ENCODE measurements at regions not wholly inside any gene's neighbourhood (a gene's known extent, or its start where the extent isn't known, plus 50 kb on each side); places are given as distances from the start of the nearest gene placed in this dataset.
"Not testable (repeated sequence)": the region's sequence is repeated elsewhere in the genome, so short reads cannot be mapped to it uniquely, and the experiment has no call there.

DNA sequence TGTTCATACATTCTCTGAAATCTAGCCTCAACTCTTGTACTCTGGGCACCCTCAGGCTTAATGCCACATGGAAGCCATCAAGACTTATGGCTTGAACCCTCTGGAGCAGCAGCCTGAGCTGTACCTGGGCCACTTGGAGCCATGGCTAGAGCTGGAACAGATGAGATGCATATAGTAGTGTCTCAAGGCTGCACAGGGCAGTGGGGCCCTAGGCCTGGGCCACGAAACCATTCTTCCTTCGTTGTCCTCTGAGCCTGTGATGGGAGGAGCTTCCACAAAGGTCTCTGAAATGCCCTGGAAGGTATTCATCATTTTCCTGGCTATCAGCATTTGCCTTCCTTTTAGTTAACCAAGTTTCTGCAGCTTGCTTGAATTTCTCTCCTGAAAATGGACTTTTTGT, 1427.2 kb upstream of the PCDH10 start:
- H3K79me2 ChIP-seq (replicated peaks; ENCODE audit: insufficient read depth, low read length), result no peaks in the 10 kb centered on the region
- no peak overlapping the region for H3K4me3 ChIP-seq (ENCODE audit: low read length)
- TF ChIP-seq EP300 (conservative IDR thresholded peaks at IDR 0.05; ENCODE audit: poor library complexity, severe bottlenecking), result no peak
- TF ChIP-seq TAF1 (IDR thresholded peaks at IDR 0.05; ENCODE audit: low read depth), result no peak
- no peak for TF ChIP-seq SMC3 (conservative IDR thresholded peaks at IDR 0.05; ENCODE audit: poor library complexity)
- TF ChIP-seq, protein P1, sequence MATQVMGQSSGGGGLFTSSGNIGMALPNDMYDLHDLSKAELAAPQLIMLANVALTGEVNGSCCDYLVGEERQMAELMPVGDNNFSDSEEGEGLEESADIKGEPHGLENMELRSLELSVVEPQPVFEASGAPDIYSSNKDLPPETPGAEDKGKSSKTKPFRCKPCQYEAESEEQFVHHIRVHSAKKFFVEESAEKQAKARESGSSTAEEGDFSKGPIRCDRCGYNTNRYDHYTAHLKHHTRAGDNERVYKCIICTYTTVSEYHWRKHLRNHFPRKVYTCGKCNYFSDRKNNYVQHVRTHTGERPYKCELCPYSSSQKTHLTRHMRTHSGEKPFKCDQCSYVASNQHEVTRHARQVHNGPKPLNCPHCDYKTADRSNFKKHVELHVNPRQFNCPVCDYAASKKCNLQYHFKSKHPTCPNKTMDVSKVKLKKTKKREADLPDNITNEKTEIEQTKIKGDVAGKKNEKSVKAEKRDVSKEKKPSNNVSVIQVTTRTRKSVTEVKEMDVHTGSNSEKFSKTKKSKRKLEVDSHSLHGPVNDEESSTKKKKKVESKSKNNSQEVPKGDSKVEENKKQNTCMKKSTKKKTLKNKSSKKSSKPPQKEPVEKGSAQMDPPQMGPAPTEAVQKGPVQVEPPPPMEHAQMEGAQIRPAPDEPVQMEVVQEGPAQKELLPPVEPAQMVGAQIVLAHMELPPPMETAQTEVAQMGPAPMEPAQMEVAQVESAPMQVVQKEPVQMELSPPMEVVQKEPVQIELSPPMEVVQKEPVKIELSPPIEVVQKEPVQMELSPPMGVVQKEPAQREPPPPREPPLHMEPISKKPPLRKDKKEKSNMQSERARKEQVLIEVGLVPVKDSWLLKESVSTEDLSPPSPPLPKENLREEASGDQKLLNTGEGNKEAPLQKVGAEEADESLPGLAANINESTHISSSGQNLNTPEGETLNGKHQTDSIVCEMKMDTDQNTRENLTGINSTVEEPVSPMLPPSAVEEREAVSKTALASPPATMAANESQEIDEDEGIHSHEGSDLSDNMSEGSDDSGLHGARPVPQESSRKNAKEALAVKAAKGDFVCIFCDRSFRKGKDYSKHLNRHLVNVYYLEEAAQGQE (IDR thresholded peaks at IDR 0.05; ENCODE audit: borderline replicate concordance), result no peak
- no peak for TF ChIP-seq MXI1 (conservative IDR thresholded peaks at IDR 0.05; ENCODE audit: poor library complexity, severe bottlenecking)
- TF ChIP-seq, protein P2, sequence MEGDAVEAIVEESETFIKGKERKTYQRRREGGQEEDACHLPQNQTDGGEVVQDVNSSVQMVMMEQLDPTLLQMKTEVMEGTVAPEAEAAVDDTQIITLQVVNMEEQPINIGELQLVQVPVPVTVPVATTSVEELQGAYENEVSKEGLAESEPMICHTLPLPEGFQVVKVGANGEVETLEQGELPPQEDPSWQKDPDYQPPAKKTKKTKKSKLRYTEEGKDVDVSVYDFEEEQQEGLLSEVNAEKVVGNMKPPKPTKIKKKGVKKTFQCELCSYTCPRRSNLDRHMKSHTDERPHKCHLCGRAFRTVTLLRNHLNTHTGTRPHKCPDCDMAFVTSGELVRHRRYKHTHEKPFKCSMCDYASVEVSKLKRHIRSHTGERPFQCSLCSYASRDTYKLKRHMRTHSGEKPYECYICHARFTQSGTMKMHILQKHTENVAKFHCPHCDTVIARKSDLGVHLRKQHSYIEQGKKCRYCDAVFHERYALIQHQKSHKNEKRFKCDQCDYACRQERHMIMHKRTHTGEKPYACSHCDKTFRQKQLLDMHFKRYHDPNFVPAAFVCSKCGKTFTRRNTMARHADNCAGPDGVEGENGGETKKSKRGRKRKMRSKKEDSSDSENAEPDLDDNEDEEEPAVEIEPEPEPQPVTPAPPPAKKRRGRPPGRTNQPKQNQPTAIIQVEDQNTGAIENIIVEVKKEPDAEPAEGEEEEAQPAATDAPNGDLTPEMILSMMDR (IDR thresholded peaks at IDR 0.05; ENCODE audit: poor library complexity, severe bottlenecking), result no peak
- no peak for TF ChIP-seq POLR2AphosphoS5 (IDR thresholded peaks at IDR 0.05)
- no peak for TF ChIP-seq EZH2 (IDR thresholded peaks at IDR 0.05; ENCODE audit: borderline replicate concordance, insufficient read depth, low read length, poor library complexity, severe bottlenecking)
- no peaks in the 10 kb centered on the region for H4K20me1 ChIP-seq (ENCODE audit: insufficient read depth)
- H2AFZ ChIP-seq (ENCODE audit: low read depth, low read length), result no peak overlapping the region
- no peak overlapping the region for H3K9ac ChIP-seq (ENCODE audit: low read length)
- H3F3A ChIP-seq (ENCODE audit: insufficient read depth, low read length, poor library complexity, severe bottlenecking), result no peaks in the 10 kb centered on the region
- no peak overlapping the region for H3K4me2 ChIP-seq (ENCODE audit: low read length)
- no peaks in the 10 kb centered on the region for H3K27me3 ChIP-seq (ENCODE audit: insufficient read depth, low read depth, low read length)
- H3K36me3 ChIP-seq (ENCODE audit: insufficient read depth, low read length), result no peaks in the 10 kb centered on the region
- H3K27ac ChIP-seq (ENCODE audit: low read length), result no peak overlapping the region
- no peaks in the 10 kb centered on the region for H3K9me2 ChIP-seq (ENCODE audit: insufficient read depth, low read length)
- no peaks in the 10 kb centered on the region for H3K9me3 ChIP-seq (ENCODE audit: low read length)

DNA sequence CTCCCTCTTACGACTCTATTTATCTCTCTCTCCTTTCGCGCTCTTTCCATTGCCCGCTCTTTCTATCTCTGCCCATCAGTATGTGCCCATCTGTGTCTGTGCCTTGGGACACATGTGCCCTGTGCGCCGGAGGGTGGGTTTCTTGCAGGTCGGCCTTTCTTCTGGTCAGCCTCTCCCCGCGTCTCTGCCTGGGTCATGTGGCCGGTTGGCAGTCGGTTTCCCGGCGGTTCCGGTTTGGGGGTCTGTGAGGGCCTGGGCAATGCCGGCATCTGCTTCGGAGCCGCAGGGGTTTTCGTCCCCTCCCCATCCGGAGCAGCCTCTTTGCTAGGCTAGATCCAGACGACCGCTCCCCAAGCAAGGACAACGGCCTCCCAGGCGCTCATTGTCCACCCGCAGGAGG, 1426.0 kb upstream of the PCDH10 start:
- H3K4me3 ChIP-seq (ENCODE audit: low read length); H3K27me3 ChIP-seq (ENCODE audit: insufficient read depth, low read depth, low read length); H3K9me3 ChIP-seq (ENCODE audit: low read length); H3K27ac ChIP-seq (ENCODE audit: low read length); H3K4me2 ChIP-seq (ENCODE audit: low read length); H2AFZ ChIP-seq (ENCODE audit: low read depth, low read length); H4K20me1 ChIP-seq (ENCODE audit: insufficient read depth); H3K79me2 ChIP-seq (replicated peaks; ENCODE audit: insufficient read depth, low read length); H3K9ac ChIP-seq (ENCODE audit: low read length); H3K9me2 ChIP-seq (ENCODE audit: insufficient read depth, low read length); H3F3A ChIP-seq (ENCODE audit: insufficient read depth, low read length, poor library complexity, severe bottlenecking); H3K36me3 ChIP-seq (ENCODE audit: insufficient read depth, low read length): not testable (repeated sequence)

- peak overlapping the region; percentile 43 for H3K4me3 ChIP-seq (ENCODE audit: low read length)
- H3K9ac ChIP-seq (ENCODE audit: low read length), result peak overlapping the region; percentile 20
- not testable (repeated sequence) for H3K4me2 ChIP-seq (ENCODE audit: low read length); H2AFZ ChIP-seq (ENCODE audit: low read depth, low read length); H3K36me3 ChIP-seq (ENCODE audit: insufficient read depth, low read length); H3K9me2 ChIP-seq (ENCODE audit: insufficient read depth, low read length); H3K9me3 ChIP-seq (ENCODE audit: low read length); H3K27ac ChIP-seq (ENCODE audit: low read length); H4K20me1 ChIP-seq (ENCODE audit: insufficient read depth); H3F3A ChIP-seq (ENCODE audit: insufficient read depth, low read length, poor library complexity, severe bottlenecking); H3K27me3 ChIP-seq (ENCODE audit: insufficient read depth, low read depth, low read length); H3K79me2 ChIP-seq (replicated peaks; ENCODE audit: insufficient read depth, low read length)
These were observed 1424.2 kb upstream of the PCDH10 start for GRCh38 chr4:131724847-131725246.

DNA sequence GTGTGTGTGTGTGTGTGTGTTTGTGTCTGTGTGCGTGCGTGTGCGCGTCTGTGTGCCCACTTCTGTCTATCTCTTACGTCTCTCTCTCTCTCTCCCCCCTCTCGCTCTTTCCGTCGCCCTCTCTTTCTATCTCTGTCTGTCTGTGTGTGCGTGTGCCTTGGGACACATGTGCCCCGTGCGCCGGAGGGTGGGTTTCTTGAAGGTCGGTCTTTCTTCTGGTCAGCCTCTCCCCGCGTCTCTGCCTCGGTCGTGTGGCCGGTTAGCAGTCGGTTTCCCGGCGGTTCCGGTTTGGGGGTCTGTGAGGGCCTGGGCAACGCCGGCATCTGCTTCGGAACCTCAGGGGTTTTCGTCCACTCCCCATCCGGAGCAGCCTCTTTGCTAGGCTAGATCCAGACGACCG, 1423.6 kb upstream of the PCDH10 start:
- not testable (repeated sequence) for H3K27me3 ChIP-seq (ENCODE audit: insufficient read depth, low read depth, low read length); H3K27ac ChIP-seq (ENCODE audit: low read length); H3K9me2 ChIP-seq (ENCODE audit: insufficient read depth, low read length); H3F3A ChIP-seq (ENCODE audit: insufficient read depth, low read length, poor library complexity, severe bottlenecking); H3K4me2 ChIP-seq (ENCODE audit: low read length); H3K36me3 ChIP-seq (ENCODE audit: insufficient read depth, low read length); H4K20me1 ChIP-seq (ENCODE audit: insufficient read depth); H3K9ac ChIP-seq (ENCODE audit: low read length); H3K4me3 ChIP-seq (ENCODE audit: low read length); H3K9me3 ChIP-seq (ENCODE audit: low read length); H2AFZ ChIP-seq (ENCODE audit: low read depth, low read length); H3K79me2 ChIP-seq (replicated peaks; ENCODE audit: insufficient read depth, low read length)

- not testable (repeated sequence) for H3K9ac ChIP-seq (ENCODE audit: low read length); H3K9me2 ChIP-seq (ENCODE audit: insufficient read depth, low read length)
These were observed 1422.2 kb upstream of the PCDH10 start for GRCh38 chr4:131726940-131727339.

More at GRCh38 chr4:131726940-131727339, 1422.2 kb upstream of the PCDH10 start:
- H3K36me3 ChIP-seq (ENCODE audit: insufficient read depth, low read length); H3K79me2 ChIP-seq (replicated peaks; ENCODE audit: insufficient read depth, low read length); H3K27me3 ChIP-seq (ENCODE audit: insufficient read depth, low read depth, low read length); H3F3A ChIP-seq (ENCODE audit: insufficient read depth, low read length, poor library complexity, severe bottlenecking); H2AFZ ChIP-seq (ENCODE audit: low read depth, low read length); H4K20me1 ChIP-seq (ENCODE audit: insufficient read depth); H3K9me3 ChIP-seq (ENCODE audit: low read length); H3K4me2 ChIP-seq (ENCODE audit: low read length); H3K27ac ChIP-seq (ENCODE audit: low read length); H3K4me3 ChIP-seq (ENCODE audit: low read length): not testable (repeated sequence)

Measured in neural cell (in vitro differentiated cells).